Daoy (cell line): ENCODE measurements at regions not wholly inside any gene's neighbourhood (a gene's known extent, or its start where the extent isn't known, plus 50 kb on each side); places are given as distances from the start of the nearest gene placed in this dataset.
A peak's percentile ranks its signal among the peaks of the same experiment; 100 is the strongest.
"Not testable (repeated sequence)": the region's sequence is repeated elsewhere in the genome, so short reads cannot be mapped to it uniquely, and the experiment has no call there.

Experiments used
- DNase-seq: peaks from one replicate; pipeline ENCODE4 v3.0.0-alpha.2; 2015; ENCODE audit warnings: low read depth

DNA sequence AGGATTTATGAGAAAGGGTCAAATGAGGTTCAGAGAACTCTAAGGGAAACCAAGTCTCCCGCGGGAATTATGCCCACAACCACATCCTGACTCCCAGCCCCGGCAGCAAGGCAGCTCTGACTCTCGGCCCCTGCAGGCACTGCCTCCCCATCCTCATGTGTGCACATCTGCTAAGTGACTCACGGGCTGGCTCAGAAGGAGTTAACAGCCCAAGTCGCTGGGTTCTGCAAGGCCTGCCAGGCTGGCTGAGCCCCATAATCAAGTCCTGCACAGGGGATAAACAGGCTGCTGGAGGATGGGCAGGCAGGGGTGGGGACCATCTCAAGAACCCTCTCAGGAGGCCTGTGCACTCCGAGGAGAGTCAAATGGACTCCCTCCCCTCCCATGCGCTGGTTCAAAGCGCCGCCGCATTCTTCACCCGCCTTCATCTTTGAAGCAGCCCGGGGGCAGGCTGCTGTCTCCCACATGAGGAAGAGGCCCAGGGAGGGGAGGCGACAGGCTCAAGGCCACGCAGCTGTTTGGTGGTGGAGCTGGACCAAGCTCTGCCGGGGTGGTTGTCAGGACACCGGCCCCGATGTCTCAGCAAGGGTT, 344.3 kb downstream of the MATN1 start:
- peak; percentile 98 for DNase-seq

DNA sequence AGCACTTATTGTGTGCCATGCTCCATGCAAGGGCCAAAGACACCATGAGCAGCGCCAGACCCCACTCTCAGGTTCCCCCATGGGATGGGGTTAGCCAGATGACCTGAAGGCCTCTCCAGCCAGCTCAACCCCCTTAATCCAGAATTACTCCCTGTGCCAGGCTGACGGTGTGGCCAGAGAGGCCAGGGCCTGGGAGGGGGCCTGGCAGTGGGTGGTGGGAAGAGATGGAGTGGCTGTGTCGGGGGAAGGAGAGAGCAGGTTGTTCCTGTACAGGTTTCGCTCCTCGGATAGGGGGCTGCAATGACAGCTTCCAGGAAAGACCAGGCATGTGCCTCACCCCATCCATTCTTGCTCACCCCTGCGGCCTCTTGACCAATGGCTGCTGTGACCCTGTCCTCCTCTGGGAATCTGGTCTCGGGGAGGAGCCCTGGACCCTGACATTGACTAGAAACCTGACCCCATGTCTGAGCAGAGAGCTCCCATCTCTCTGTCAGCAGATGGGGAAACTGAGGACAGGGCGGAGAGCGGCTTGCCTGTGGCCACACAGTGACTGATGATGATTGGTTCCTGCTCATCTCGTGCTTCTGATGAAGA, 345.3 kb downstream of the MATN1 start:
- DNase-seq = no peak

DNA sequence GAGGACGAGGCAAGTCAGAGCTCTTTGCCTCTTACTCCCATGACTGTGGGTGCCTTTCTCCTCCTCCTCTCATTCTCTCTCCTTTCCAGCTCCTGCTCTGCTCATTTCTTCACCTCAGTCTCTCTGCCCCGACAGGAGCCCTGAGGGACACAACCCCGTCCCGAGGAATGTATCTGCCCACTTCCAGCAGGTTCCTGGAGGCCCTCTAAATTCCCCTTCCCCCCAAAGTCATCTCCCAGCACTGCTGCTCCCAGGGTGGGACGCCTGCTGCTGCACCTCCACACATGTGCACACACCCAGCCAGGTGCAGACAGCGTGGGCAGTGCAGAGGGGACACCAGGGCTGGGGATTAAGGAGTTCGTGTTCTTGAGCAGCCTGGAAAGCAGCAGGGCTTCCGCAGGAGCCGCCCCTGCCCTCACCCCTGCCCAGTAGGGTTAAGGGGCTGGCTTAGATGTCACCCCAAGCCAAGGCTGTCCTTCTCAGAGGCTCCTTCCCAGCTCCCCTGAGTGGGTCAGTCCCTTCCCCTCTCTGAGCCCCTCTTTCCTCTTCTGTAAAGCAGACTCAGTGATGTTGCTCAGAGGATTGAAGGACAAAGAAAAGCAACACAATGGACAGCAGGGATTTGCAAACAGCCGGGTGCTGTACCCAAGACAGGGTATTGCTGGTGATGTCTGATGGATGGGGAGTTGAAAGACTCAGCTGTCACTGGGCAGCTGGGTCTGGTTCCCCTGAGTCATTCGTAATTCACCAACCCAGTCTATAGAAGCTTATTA, 346.0 kb downstream of the MATN1 start:
- peak; percentile 22 for DNase-seq

DNA sequence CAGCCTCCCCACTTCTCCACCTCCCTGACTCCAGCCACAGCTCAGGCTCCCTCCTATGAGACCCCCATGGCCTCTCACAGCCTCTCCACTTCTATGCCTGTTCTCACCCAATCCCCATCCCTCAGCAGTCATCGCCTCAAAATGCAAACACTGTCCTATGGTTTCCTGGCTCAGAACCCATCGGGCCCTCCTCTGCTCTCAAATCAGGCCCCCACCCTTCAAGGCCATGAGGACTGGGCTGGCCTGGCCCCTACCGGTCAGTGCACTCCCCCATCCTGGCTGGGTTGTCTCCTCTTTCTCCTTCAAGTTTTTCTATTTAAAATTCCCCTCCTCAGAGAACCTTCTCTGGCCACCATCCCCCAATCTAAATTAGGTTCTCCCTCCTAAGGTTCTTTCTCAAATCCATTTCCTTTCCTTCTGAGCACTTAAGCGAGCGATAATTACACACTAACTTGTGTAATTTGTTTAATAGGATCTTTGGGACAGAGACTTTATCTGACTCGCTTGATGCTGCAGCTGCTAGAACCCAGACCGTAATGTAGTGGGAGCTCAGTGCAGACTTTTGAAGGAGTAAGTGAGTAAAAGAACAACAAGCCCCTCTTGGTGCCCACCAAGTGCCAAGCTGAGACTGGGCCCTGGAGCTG, 347.2 kb downstream of the MATN1 start:
- DNase-seq = no peak

DNA sequence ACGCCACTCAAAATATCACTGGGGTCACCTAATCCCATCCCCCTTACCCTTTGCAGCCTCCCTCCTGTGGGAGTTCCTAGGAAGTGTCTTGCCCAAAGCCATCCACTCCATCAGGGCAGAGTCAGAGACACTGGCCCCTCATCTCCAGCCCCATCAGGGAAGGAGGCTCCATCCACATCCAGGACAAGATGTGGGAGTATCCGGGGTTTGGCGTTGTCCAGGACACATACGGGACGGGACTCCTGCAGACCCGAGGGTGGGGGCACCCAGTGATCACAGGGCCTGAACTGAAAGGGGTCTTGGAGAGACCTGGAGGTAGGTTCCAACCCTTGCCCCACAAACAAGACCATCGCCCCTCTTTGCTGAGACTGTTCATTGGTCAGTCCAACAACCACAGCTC, 348.2 kb downstream of the MATN1 start:
- no peak for DNase-seq

DNA sequence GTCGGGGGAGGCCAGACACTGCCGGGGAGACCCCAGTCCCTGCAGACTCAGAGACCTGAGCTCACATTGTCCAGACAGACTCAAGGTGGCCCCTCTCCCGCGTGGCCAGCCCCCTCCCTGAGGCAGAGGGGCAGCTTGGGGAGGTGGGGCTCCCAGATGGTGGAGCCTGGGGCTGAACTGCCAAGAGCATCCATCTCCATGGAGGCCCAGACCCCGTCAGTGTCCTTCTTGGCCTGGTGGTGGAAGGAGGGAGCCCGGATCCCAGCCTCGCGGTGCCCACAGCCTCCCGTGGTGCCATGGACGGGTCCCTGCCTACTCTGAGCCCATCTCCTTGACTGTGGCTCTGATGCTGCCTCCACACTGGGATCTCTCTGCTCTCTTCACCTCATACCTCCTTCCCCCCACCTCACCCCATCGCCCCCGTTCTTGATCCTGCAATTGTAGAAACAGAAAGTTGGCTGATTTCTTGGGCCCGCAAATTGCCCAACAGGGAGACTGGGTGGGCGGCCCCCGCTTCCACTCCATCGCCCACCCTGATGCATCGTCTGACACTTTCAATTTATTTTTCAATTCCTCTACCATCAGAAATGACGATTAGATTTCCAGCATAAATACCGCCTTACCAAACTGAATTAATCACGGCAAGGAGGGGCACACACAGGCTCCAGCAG, 348.9 kb downstream of the MATN1 start:
- DNase-seq = no peak

DNA sequence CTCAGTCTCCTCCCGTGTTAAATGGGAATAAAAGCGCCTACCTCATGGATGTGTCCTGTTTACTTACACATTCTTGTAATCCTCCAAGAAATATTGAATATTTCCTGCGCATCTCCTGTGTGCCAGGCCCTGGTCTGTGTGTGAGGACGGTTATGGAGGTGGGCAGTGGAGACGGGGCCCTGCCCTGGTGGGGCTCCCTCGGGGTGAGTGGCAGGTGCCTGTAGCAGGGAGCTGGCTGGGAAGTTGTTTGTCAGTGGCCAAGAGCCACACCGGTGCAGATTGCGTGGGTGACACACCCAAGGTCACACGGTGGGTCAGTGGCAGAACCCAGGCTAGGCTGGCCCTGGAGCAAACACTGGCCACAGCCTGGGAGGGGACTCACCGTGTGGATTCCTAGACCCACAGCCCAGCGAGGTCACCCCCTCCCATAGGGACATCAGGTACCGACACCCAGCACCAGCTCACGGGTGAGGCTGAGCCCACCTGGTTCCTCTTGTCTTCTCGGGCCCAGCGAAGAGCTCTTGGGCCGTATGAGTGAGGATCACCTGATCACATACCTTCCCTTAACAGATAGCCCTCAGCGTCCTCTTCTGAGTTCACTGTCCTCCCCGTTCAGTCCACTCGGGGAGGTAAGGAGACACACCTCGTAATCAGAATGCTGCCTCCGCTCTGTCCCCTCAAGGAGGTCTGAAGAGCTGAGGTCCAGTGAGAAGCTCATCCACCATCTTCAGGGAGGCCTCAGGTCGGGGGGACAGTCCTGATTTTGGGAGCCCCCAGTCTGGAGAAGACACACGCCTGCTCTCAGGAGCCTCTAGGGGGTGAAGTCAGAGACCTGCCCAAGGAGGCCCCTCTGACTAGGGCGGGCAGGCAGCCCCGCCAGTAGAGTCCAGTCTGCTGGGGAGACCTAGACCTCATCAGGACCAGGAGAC, 349.6 kb downstream of the MATN1 start:
- DNase-seq = no peak

DNA sequence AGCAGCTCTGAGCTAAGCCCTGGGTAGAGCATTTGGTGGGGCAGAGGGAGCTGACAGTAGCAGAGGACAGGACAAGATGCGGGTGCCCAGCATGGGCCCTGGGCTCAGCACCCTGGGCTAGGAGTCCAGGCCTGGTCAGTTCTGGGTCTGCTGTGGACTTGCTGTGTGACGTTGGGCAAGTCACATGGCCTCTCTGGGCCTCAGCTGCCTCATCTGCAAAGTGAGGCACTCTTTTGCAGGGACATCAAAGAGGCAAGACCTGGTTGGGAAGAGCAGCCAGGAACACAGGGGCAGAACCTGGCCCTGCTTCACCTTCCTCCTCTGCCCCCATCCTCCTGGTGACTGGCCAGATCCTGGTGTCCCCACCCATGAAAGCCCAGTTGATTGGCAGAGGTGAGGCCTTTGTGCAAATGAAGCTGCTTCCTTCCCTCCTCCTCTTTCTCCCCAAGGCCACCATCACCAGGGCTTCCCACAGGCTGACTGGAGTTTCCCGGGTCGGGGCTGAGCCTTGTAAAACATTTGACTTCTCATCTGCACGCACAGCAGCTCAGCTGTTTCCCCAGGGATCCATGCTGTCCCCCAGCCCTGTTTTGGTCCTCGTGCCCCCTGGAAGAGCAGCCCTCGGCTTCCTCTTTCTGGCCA, 350.5 kb downstream of the MATN1 start:
- DNase-seq = peak; percentile 57

DNA sequence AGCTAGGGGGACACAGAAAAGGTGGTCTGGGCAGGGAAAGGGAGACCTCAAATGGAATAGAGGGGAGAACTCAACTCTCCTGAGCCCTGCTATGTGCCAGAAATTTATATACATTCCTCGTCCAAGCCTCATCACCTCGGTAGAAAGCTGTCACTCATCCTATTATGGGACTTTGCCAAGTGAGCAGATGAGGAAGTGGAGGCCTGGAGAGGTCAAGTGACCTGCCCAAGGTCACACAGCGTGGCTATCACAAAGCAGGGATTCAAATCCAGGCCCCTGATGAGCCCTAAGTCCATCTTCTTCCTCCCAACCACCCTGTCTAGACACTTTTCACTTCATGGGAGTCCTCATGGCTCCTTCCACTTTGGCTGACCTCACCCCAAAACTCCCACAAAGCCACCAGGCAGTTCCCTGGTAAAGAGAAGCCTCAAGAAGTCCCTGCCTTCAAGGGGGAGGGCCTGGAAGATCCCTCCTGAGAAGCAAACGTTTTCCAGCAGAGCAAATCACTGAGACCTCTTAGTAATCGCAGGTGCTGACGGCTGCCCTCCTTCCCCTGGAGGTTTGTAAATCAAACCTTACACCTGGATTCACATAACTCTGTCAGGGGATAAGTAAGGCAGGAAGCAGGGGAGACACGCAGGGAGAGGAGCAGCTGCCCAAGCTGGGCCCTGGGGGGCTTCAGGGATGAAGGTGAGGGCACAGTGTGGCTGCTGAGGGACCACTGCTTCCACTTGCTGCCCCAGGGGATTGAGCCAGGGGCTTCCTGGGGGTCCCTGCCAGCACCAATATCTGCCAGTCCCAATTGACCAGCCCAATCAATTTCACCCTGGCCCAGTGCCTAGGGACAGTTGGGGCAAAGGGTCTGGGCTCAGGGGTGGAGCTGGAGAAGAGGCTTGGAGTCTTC, 351.2 kb downstream of the MATN1 start:
- no peak for DNase-seq

DNA sequence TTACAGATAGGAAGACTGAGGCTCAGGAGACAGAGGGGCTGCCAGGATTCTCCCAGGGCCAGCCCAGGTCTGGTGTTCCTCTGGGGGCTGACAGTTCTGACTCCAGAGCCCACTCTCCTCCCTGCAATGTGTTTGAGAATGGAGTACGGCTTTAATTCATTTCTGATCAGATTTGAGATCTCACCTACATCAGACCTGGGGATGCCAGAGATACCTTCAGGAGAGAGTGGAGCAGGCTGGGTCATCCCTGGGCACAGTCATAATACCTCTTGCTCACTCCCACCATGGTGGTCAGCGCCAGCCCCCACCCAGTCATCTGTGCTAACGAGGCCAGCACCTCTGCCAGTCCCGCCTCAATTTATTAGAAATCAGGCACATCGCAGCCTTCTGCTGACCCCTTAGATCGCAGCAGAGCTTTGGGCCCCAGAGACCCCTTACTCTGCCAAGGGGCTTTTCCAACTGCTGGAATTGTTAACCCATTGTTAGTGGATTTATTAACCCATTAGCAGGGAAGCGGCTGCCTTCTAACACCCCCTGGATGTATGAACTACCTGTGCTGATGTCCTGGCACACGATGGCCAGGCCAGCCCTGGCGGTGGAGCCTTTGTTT, 352.1 kb downstream of the MATN1 start:
- no peak for DNase-seq

DNA sequence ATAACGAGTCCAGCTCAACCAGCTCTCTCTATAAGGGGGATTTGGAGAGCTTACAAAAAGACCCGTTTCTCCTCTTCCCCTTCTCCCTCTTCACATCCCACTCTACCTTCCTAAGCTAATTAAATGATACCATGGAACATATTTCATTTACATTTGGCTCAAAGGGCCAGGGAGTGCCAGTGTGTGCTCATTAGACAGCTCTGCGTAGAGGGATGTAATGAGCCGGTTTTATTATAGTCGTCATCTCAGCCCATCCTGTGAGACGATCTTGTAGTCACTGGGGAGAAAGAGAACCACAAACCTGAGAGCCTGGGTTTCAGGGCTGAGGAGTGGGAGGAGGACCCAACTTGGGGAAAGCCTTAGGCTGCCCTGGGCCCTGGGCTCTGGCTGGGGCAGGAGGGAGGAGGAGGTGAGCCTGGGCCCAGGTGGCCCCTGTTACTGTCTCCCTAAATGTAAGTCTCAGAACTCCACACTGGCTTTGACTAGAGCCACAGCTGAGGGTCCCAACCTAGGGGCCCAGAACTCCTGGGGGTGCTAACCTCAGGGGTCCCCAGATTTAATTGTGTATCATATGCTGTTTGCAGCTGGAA, 354.6 kb downstream of the MATN1 start:
- DNase-seq = no peak

DNA sequence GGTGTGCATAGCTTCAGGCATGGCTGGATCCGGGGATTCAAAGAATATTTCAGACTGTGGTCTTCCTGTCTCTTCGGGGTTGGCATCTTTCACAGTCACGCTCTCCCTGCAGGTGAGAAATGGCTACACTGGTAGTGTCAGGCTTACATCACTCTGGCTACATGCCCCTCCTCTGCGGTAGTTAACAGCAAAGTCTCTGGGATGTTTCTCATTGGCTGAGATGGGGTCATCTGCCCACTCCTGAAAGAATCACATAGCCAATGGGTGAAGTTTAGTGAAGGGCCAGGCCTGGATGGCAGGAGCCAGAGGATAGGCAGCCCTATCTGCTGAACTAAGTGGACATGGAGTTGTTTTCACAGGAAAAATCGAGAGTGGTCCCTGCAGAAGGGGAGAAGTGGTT, 356.5 kb downstream of the MATN1 start:
- no peak for DNase-seq

DNA sequence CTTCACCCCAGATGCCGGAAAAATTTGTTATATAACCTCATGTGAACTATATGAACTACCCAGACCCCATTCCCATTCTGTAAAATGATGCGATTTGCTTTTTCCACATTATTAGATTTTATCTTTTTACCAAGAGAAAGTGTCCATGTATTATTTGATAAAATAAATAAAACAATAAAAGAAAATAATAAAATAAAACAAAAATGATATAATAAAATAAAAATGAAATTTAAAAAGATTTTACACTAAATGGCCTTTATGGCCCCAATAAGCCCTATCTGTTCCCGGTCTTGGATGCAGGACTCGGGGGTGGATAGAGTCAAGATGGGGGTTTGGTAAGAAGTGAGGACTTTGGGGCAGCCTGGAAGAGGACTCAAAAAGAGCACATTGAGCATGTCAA, 357.2 kb downstream of the MATN1 start:
- DNase-seq = no peak

DNA sequence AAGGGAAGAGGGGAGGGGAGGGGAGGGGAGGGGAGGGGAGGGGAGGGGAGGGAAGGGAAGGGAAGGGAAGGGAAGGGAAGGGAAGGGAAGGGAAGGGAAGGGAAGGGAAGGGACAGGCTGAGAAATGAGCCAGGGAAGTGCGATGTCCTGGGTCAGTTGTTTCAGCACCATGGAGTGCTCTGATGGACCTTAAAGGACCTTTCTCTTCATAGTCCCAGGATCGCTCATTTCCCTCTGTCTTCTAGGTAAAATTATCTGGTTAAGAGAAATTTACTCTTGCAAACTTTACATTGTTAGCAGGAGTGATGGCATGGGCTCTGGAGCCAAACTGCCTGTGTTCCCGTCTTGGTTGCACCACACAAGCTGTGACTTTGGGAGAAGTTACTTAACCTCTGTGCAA, 357.8 kb downstream of the MATN1 start:
- DNase-seq = no peak

DNA sequence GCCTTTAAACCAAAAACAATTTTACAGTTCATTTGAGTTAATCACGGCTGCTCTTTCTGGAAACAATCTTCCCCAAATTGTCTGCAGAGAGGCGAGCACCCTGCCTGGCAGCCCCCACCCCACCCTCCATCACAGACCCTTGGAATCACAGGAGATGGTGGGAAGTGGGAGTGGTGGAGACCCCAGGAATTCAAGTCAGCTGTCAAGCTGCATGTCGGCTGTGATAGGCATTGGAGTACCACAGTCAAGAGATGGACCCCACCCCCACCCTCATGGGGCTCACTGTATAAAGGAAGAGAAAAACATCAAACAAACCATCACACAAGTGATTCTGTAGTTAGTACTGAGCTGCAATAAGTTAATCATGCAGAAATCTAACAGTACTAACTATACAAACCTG, 360.4 kb downstream of the MATN1 start:
- no peak for DNase-seq

DNA sequence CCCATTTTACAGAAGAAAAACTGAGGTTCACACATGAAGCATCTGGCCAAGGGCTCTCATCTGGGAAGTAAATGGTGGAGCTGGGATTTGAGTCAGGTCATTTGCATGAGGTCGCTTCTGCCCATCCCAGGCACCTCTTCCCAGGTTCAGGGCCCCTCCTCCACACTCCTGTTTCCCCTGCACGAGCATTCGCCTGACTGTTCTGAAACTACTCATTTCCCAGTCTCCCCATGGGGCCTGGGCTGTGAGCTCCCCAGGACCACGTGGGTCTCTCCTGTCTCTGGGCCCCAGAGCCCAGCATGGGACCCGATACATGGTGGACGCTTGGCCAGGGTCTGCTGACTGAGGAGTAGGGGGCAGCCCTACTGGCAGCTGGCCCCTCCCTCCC, 360.8 kb downstream of the MATN1 start:
- no peak for DNase-seq

DNA sequence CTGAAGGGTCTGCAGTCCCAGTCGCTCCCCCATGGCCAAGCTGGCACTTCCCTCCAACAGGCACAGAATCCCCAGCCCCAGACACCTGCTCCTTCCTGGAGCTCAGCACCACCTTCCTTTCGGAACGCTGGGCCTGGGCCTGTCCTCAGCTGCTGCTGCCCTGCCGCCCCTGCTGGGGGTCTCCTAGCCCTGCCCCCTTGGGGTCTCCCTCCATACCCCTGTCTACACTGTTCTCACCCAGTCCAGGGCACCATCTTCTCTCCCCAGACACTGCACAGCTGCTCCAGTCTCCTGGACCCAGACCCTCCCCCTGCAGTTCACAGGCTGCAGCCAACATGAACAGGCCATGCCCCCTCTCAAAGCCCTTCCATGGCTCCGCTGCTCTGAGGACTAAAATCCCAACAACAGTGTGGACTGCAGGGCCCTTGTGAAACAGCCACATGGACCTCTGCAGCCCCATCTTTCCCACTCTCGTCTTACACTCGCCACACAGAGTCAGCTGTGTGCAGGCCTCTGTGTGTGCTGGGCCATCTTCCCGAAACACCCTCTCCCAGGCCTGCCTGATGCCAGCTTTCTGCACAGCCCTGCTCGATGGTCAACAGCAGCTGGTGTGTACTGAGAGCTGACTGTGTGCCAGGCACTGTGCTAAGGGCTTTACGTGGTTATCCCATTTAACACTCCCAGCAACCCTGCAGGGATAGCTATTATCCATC, 361.3 kb downstream of the MATN1 start:
- not testable (repeated sequence) for DNase-seq

DNA sequence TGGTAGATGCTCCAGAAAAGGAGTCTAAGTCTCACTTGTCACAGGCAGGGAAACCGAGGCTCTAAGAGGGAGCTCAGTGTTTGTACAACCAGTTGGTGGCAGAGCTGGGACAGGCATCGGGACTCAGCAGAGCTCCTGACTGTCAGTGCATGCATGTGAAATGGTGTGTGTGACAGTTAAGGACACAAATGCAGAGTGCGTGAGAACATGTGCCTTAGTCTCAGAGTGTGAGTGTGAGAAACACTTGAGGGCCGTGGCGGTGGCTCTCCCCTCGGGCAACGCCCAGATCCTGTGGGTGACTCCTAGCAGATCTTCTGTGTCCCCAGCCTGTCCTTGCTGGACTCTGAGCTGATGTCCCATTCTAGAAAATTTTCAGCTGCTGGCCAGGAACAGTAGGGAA, 362.6 kb downstream of the MATN1 start:
- no peak for DNase-seq
